OCI-LY1 (cell line): ENCODE measurements at regions not wholly inside any gene's neighbourhood (a gene's known extent, or its start where the extent isn't known, plus 50 kb on each side); places are given as distances from the start of the nearest gene placed in this dataset.
"Not testable (repeated sequence)": the region's sequence is repeated elsewhere in the genome, so short reads cannot be mapped to it uniquely, and the experiment has no call there.

Source experiments
- H2AFZ ChIP-seq: fragments of 200-600 bp; sonication (generic), shearing (Covaris generic); 2 replicates; pipeline ENCODE4 v1.6.0; 2014; ENCODE audit warnings: antibody characterized with exemption, mild to moderate bottlenecking, low read length
- H3F3A ChIP-seq: fragments of 200-600 bp; sonication (generic), shearing (Covaris generic); 2 replicates; pipeline ENCODE4 v1.6.0; 2014; ENCODE audit warnings: mild to moderate bottlenecking, antibody characterized with exemption, low read length, moderate library complexity; ENCODE audit not compliant: insufficient read depth
- H3K27ac ChIP-seq: fragments of 200-600 bp; sonication (generic); 2 replicates; pipeline ENCODE4 v1.5.1; 2014; ENCODE audit warnings: low read length, mixed run types, mild to moderate bottlenecking, low read depth; ENCODE audit not compliant: poor library complexity, severe bottlenecking
- H3K27me3 ChIP-seq: fragments of 200-600 bp; sonication (generic); 2 replicates; pipeline ENCODE4 v1.6.0; 2014; ENCODE audit warnings: antibody characterized with exemption, mild to moderate bottlenecking, low read length, moderate library complexity; ENCODE audit not compliant: insufficient read depth
- H3K36me3 ChIP-seq: fragments of 200-600 bp; sonication (generic); 2 replicates; pipeline ENCODE4 v1.6.1; 2014; ENCODE audit warnings: mild to moderate bottlenecking, antibody characterized with exemption, low read length, moderate library complexity, mixed read lengths; ENCODE audit not compliant: insufficient read depth
- H3K4me1 ChIP-seq: fragments of 200-600 bp; sonication (generic); 2 replicates; pipeline ENCODE4 v1.5.1; 2014; ENCODE audit warnings: mild to moderate bottlenecking, low read length, moderate library complexity; ENCODE audit not compliant: insufficient read depth, severe bottlenecking
- H3K4me2 ChIP-seq: fragments of 200-600 bp; sonication (generic), shearing (Covaris generic); 2 replicates; pipeline ENCODE4 v1.6.1; 2014; ENCODE audit warnings: low read length
- H3K4me3 ChIP-seq: fragments of 200-600 bp; sonication (generic); 2 replicates; pipeline ENCODE4 v1.5.1; 2014; ENCODE audit warnings: low read length, low read depth, mild to moderate bottlenecking, mixed read lengths; ENCODE audit not compliant: poor library complexity, severe bottlenecking
- H3K79me2 ChIP-seq: fragments of 200-600 bp; shearing (Covaris generic); 2 replicates; pipeline ENCODE4 v1.6.1; 2016; ENCODE audit warnings: mixed run types, low read length, mixed read lengths; ENCODE audit not compliant: insufficient read depth
- H3K9ac ChIP-seq: fragments of 200-600 bp; sonication (generic), shearing (Covaris generic); 2 replicates; pipeline ENCODE4 v1.6.1; 2014; ENCODE audit warnings: mild to moderate bottlenecking, low read length, mixed read lengths
- H3K9me2 ChIP-seq: fragments of 200-600 bp; sonication (generic), shearing (Covaris generic); 2 replicates; pipeline ENCODE4 v1.6.1; 2014; ENCODE audit warnings: low read depth, mild to moderate bottlenecking, low read length, mixed read lengths
- H3K9me3 ChIP-seq: fragments of 200-600 bp; shearing (Covaris generic); 2 replicates; pipeline ENCODE4 v1.6.1; 2014; ENCODE audit warnings: low read length, mixed read lengths
- H4K20me1 ChIP-seq: fragments of 200-600 bp; sonication (generic), shearing (Covaris generic); 2 replicates; pipeline ENCODE4 v1.6.0; 2016; ENCODE audit warnings: mild to moderate bottlenecking, low read length; ENCODE audit not compliant: insufficient read depth
- CTCF ChIP-seq: fragments of 200-600 bp; sonication (generic), shearing (Covaris generic); IDR thresholded peaks from 2 replicates; pipeline ENCODE4 v1.5.1; 2017; ENCODE audit warnings: mild to moderate bottlenecking, antibody characterized with exemption, low read length, moderate library complexity, mixed read lengths
- EZH2 ChIP-seq: fragments of 200-600 bp; sonication (generic), shearing (Covaris generic); IDR thresholded peaks from 2 replicates; pipeline ENCODE4 v1.8.0; 2017; ENCODE audit warnings: borderline replicate concordance, mixed run types, mild to moderate bottlenecking, antibody characterized with exemption, low read length, moderate library complexity, mixed read lengths

- Histone ChIP-seq H3K27me3 (no peaks in the 10 kb centered on the region), H3K4me1 (no peaks in the 10 kb centered on the region), H3K4me3 (no peak overlapping the region), H3K9me3 (no peaks in the 10 kb centered on the region), H3K79me2 (no peaks in the 10 kb centered on the region), H2AFZ (no peak overlapping the region), H4K20me1 (no peaks in the 10 kb centered on the region), H3F3A (no peaks in the 10 kb centered on the region), H3K4me2 (no peak overlapping the region), H3K36me3 (no peaks in the 10 kb centered on the region), H3K27ac (no peak overlapping the region), H3K9me2 (no peaks in the 10 kb centered on the region), H3K9ac (no peak overlapping the region)
- TF ChIP-seq CTCF (no peak), EZH2 (no peak)
Measured at GRCh38 chr12:114500131-114500530, 94.2 kb upstream of the TBX5 start.

- no peak overlapping the region for H3K27ac ChIP-seq
- no peaks in the 10 kb centered on the region for H3K9me3 ChIP-seq
- no peak overlapping the region for H2AFZ ChIP-seq
- H3K4me3 ChIP-seq = no peak overlapping the region
- H4K20me1 ChIP-seq = no peaks in the 10 kb centered on the region
- H3K4me2 ChIP-seq = no peak overlapping the region
- no peak overlapping the region for H3K9ac ChIP-seq
- H3K9me2 ChIP-seq = no peaks in the 10 kb centered on the region
- no peak for TF ChIP-seq CTCF
- TF ChIP-seq EZH2 = no peak
- H3K27me3 ChIP-seq = no peaks in the 10 kb centered on the region
- H3K79me2 ChIP-seq = no peaks in the 10 kb centered on the region
- no peaks in the 10 kb centered on the region for H3K36me3 ChIP-seq
- H3K4me1 ChIP-seq = no peaks in the 10 kb centered on the region
- H3F3A ChIP-seq = no peaks in the 10 kb centered on the region
Measured at GRCh38 chr12:114499338-114499737, 93.4 kb upstream of the TBX5 start.

- TF ChIP-seq CTCF (no peak), EZH2 (no peak)
Measured at GRCh38 chr12:114491916-114492315, 86.0 kb upstream of the TBX5 start.

GRCh38 chr12:114484822-114485459, 79.0 kb upstream of the TBX5 start:
- H3K4me1 ChIP-seq, H3F3A ChIP-seq, H3K36me3 ChIP-seq, H3K9ac ChIP-seq, H4K20me1 ChIP-seq, H3K9me2 ChIP-seq, H3K4me3 ChIP-seq, H2AFZ ChIP-seq, H3K9me3 ChIP-seq, H3K27ac ChIP-seq, H3K4me2 ChIP-seq, H3K27me3 ChIP-seq, H3K79me2 ChIP-seq: not testable (repeated sequence)

More at GRCh38 chr12:114491916-114492315, 86.0 kb upstream of the TBX5 start:
- Histone ChIP-seq H3K79me2 (no peaks in the 10 kb centered on the region), H3K9ac (no peak overlapping the region), H3F3A (no peaks in the 10 kb centered on the region), H3K27me3 (no peaks in the 10 kb centered on the region), H3K4me2 (no peak overlapping the region), H3K4me3 (no peak overlapping the region), H2AFZ (no peak overlapping the region), H3K9me2 (no peaks in the 10 kb centered on the region), H4K20me1 (no peaks in the 10 kb centered on the region), H3K4me1 (no peaks in the 10 kb centered on the region), H3K36me3 (no peaks in the 10 kb centered on the region), H3K9me3 (no peaks in the 10 kb centered on the region), H3K27ac (no peak overlapping the region)
